ENCODE measurements at regions not wholly inside any gene's neighbourhood (a gene's known extent, or its start where the extent isn't known, plus 50 kb on each side); places are given as distances from the start of the nearest gene placed in this dataset.
"Not testable (repeated sequence)": the region's sequence is repeated elsewhere in the genome, so short reads cannot be mapped to it uniquely, and the experiment has no call there.

GRCh38 chr7:84738583-84739150, 448.2 kb downstream of the SEMA3D start:
- Histone ChIP-seq H3K36me3 (ENCODE audit: control insufficient read depth, insufficient read depth, low read length) (no peaks in the 10 kb centered on the region), H3K27me3 (ENCODE audit: control insufficient read depth, insufficient read depth, low read length) (no peaks in the 10 kb centered on the region), H3K9ac (ENCODE audit: low read depth, low read length) (no peak overlapping the region), H3K4me3 (ENCODE audit: low read depth, low read length) (no peak overlapping the region), H3K9me3 (ENCODE audit: control insufficient read depth, insufficient read depth, low read length) (no peaks in the 10 kb centered on the region), H3K27ac (ENCODE audit: low read depth, low read length) (no peak overlapping the region), H3K4me1 (ENCODE audit: control insufficient read depth, insufficient read depth, low read length) (no peaks in the 10 kb centered on the region)

GRCh38 chr7:84735677-84736076, 451.2 kb downstream of the SEMA3D start:
- no peak overlapping the region for H3K4me3 ChIP-seq (ENCODE audit: low read depth, low read length)

GRCh38 chr7:84735011-84735410, 451.8 kb downstream of the SEMA3D start:
- Histone ChIP-seq H3K36me3 (ENCODE audit: control insufficient read depth, insufficient read depth, low read length) (no peaks in the 10 kb centered on the region), H3K27ac (ENCODE audit: low read depth, low read length) (no peak overlapping the region), H3K27me3 (ENCODE audit: control insufficient read depth, insufficient read depth, low read length) (no peaks in the 10 kb centered on the region), H3K9ac (ENCODE audit: low read depth, low read length) (no peak overlapping the region), H3K4me1 (ENCODE audit: control insufficient read depth, insufficient read depth, low read length) (no peaks in the 10 kb centered on the region), H3K4me3 (ENCODE audit: low read depth, low read length) (no peak overlapping the region), H3K9me3 (ENCODE audit: control insufficient read depth, insufficient read depth, low read length) (no peaks in the 10 kb centered on the region)

More at GRCh38 chr7:84735677-84736076, 451.2 kb downstream of the SEMA3D start:
- Histone ChIP-seq H3K9ac (ENCODE audit: low read depth, low read length) (no peak overlapping the region), H3K27ac (ENCODE audit: low read depth, low read length) (no peak overlapping the region), H3K36me3 (ENCODE audit: control insufficient read depth, insufficient read depth, low read length) (no peaks in the 10 kb centered on the region), H3K27me3 (ENCODE audit: control insufficient read depth, insufficient read depth, low read length) (no peaks in the 10 kb centered on the region), H3K9me3 (ENCODE audit: control insufficient read depth, insufficient read depth, low read length) (no peaks in the 10 kb centered on the region), H3K4me1 (ENCODE audit: control insufficient read depth, insufficient read depth, low read length) (no peaks in the 10 kb centered on the region)

- not testable (repeated sequence) for H3K36me3 ChIP-seq (ENCODE audit: control insufficient read depth, insufficient read depth, low read length); H3K9me3 ChIP-seq (ENCODE audit: control insufficient read depth, insufficient read depth, low read length); H3K4me1 ChIP-seq (ENCODE audit: control insufficient read depth, insufficient read depth, low read length); H3K27me3 ChIP-seq (ENCODE audit: control insufficient read depth, insufficient read depth, low read length); H3K27ac ChIP-seq (ENCODE audit: low read depth, low read length); H3K9ac ChIP-seq (ENCODE audit: low read depth, low read length); H3K4me3 ChIP-seq (ENCODE audit: low read depth, low read length)
Measured at GRCh38 chr7:84733976-84734375, 452.9 kb downstream of the SEMA3D start.

- H3K4me3 ChIP-seq (ENCODE audit: low read depth, low read length); H3K9ac ChIP-seq (ENCODE audit: low read depth, low read length); H3K9me3 ChIP-seq (ENCODE audit: control insufficient read depth, insufficient read depth, low read length); H3K36me3 ChIP-seq (ENCODE audit: control insufficient read depth, insufficient read depth, low read length); H3K4me1 ChIP-seq (ENCODE audit: control insufficient read depth, insufficient read depth, low read length); H3K27me3 ChIP-seq (ENCODE audit: control insufficient read depth, insufficient read depth, low read length); H3K27ac ChIP-seq (ENCODE audit: low read depth, low read length): not testable (repeated sequence)
Measured at GRCh38 chr7:84730864-84731263, 456.0 kb downstream of the SEMA3D start.

GRCh38 chr7:84729284-84729683, 457.6 kb downstream of the SEMA3D start:
- Histone ChIP-seq H3K27ac (ENCODE audit: low read depth, low read length) (no peak overlapping the region), H3K9ac (ENCODE audit: low read depth, low read length) (no peak overlapping the region), H3K4me1 (ENCODE audit: control insufficient read depth, insufficient read depth, low read length) (no peaks in the 10 kb centered on the region), H3K9me3 (ENCODE audit: control insufficient read depth, insufficient read depth, low read length) (no peaks in the 10 kb centered on the region), H3K36me3 (ENCODE audit: control insufficient read depth, insufficient read depth, low read length) (no peaks in the 10 kb centered on the region), H3K27me3 (ENCODE audit: control insufficient read depth, insufficient read depth, low read length) (no peaks in the 10 kb centered on the region), H3K4me3 (ENCODE audit: low read depth, low read length) (no peak overlapping the region)

- H3K27ac ChIP-seq (ENCODE audit: low read depth, low read length): no peak overlapping the region
- no peaks in the 10 kb centered on the region for H3K9me3 ChIP-seq (ENCODE audit: control insufficient read depth, insufficient read depth, low read length)
- H3K27me3 ChIP-seq (ENCODE audit: control insufficient read depth, insufficient read depth, low read length): no peaks in the 10 kb centered on the region
- no peaks in the 10 kb centered on the region for H3K36me3 ChIP-seq (ENCODE audit: control insufficient read depth, insufficient read depth, low read length)
- no peaks in the 10 kb centered on the region for H3K4me1 ChIP-seq (ENCODE audit: control insufficient read depth, insufficient read depth, low read length)
- H3K9ac ChIP-seq (ENCODE audit: low read depth, low read length): no peak overlapping the region
- H3K4me3 ChIP-seq (ENCODE audit: low read depth, low read length): no peak overlapping the region
Measured at GRCh38 chr7:84722734-84723133, 464.1 kb downstream of the SEMA3D start.

- no peaks in the 10 kb centered on the region for H3K36me3 ChIP-seq (ENCODE audit: control insufficient read depth, insufficient read depth, low read length)
- H3K4me3 ChIP-seq (ENCODE audit: low read depth, low read length): no peak overlapping the region
- no peak overlapping the region for H3K9ac ChIP-seq (ENCODE audit: low read depth, low read length)
- H3K27ac ChIP-seq (ENCODE audit: low read depth, low read length): no peak overlapping the region
- no peaks in the 10 kb centered on the region for H3K9me3 ChIP-seq (ENCODE audit: control insufficient read depth, insufficient read depth, low read length)
- no peaks in the 10 kb centered on the region for H3K4me1 ChIP-seq (ENCODE audit: control insufficient read depth, insufficient read depth, low read length)
- no peaks in the 10 kb centered on the region for H3K27me3 ChIP-seq (ENCODE audit: control insufficient read depth, insufficient read depth, low read length)
Measured at GRCh38 chr7:84722086-84722485, 464.8 kb downstream of the SEMA3D start.

GRCh38 chr7:84720456-84721097, 466.3 kb downstream of the SEMA3D start:
- Histone ChIP-seq H3K4me3 (ENCODE audit: low read depth, low read length) (no peak overlapping the region), H3K27me3 (ENCODE audit: control insufficient read depth, insufficient read depth, low read length) (no peaks in the 10 kb centered on the region), H3K9me3 (ENCODE audit: control insufficient read depth, insufficient read depth, low read length) (no peaks in the 10 kb centered on the region), H3K36me3 (ENCODE audit: control insufficient read depth, insufficient read depth, low read length) (no peaks in the 10 kb centered on the region), H3K27ac (ENCODE audit: low read depth, low read length) (no peak overlapping the region), H3K4me1 (ENCODE audit: control insufficient read depth, insufficient read depth, low read length) (no peaks in the 10 kb centered on the region), H3K9ac (ENCODE audit: low read depth, low read length) (no peak overlapping the region)

- H3K4me1 ChIP-seq (ENCODE audit: control insufficient read depth, insufficient read depth, low read length): no peaks in the 10 kb centered on the region
- H3K27ac ChIP-seq (ENCODE audit: low read depth, low read length): no peak overlapping the region
- no peaks in the 10 kb centered on the region for H3K9me3 ChIP-seq (ENCODE audit: control insufficient read depth, insufficient read depth, low read length)
- H3K27me3 ChIP-seq (ENCODE audit: control insufficient read depth, insufficient read depth, low read length): no peaks in the 10 kb centered on the region
- no peaks in the 10 kb centered on the region for H3K36me3 ChIP-seq (ENCODE audit: control insufficient read depth, insufficient read depth, low read length)
- no peak overlapping the region for H3K4me3 ChIP-seq (ENCODE audit: low read depth, low read length)
- no peak overlapping the region for H3K9ac ChIP-seq (ENCODE audit: low read depth, low read length)
Measured at GRCh38 chr7:84714765-84715164, 472.1 kb downstream of the SEMA3D start.

- Histone ChIP-seq H3K4me3 (ENCODE audit: low read depth, low read length) (no peak overlapping the region), H3K4me1 (ENCODE audit: control insufficient read depth, insufficient read depth, low read length) (no peaks in the 10 kb centered on the region), H3K9me3 (ENCODE audit: control insufficient read depth, insufficient read depth, low read length) (no peaks in the 10 kb centered on the region)
Measured at GRCh38 chr7:84712374-84713121, 474.3 kb downstream of the SEMA3D start.

More at GRCh38 chr7:84712374-84713121, 474.3 kb downstream of the SEMA3D start:
- no peaks in the 10 kb centered on the region for H3K27me3 ChIP-seq (ENCODE audit: control insufficient read depth, insufficient read depth, low read length)
- H3K36me3 ChIP-seq (ENCODE audit: control insufficient read depth, insufficient read depth, low read length): no peaks in the 10 kb centered on the region
- H3K9ac ChIP-seq (ENCODE audit: low read depth, low read length): no peak overlapping the region
- H3K27ac ChIP-seq (ENCODE audit: low read depth, low read length): no peak overlapping the region
